Lower lobe of right lung (tissue), 2 donors: ENCODE measurements at regions not wholly inside any gene's neighbourhood (a gene's known extent, or its start where the extent isn't known, plus 50 kb on each side); places are given as distances from the start of the nearest gene placed in this dataset.

Source experiments
- ATAC-seq, 2 donors: fragments of 200-7000 bp; cut with Tn5 transposase; one replicate each; pipeline ENCODE4 v1.9.1; 2020 to 2022; ENCODE audit warnings: mild to moderate bottlenecking in 2 of 2, moderate library complexity in 2 of 2
- DNase-seq: peaks from one replicate; pipeline ENCODE4 v3.0.0-alpha.2; 2020
- H3K27ac ChIP-seq: fragments of 200-600 bp; one replicate; pipeline ENCODE4 v1.8.0; 2022
- H3K27me3 ChIP-seq: fragments of 200-600 bp; one replicate; pipeline ENCODE4 v1.8.0; 2022; ENCODE audit warnings: low read depth
- H3K36me3 ChIP-seq: fragments of 200-600 bp; one replicate; pipeline ENCODE4 v1.8.0; 2022; ENCODE audit warnings: mild to moderate bottlenecking
- H3K4me1 ChIP-seq: fragments of 200-600 bp; one replicate; pipeline ENCODE4 v1.8.0; 2022
- H3K4me3 ChIP-seq: fragments of 200-600 bp; one replicate; pipeline ENCODE4 v1.8.0; 2022; ENCODE audit warnings: mild to moderate bottlenecking
- H3K9me3 ChIP-seq: fragments of 200-600 bp; one replicate; pipeline ENCODE4 v1.8.0; 2022
- intact Hi-C: fragments of 100-400 bp; cut with DNase I; formaldehyde crosslinking; loops from one replicate; pipeline ENCODE4 v1.11.0; 2022
- TF ChIP-seq, protein P1 (sequence below): fragments of 200-600 bp; IDR thresholded peaks from one replicate; pipeline ENCODE4 v1.8.0; 2022; ENCODE audit warnings: antibody characterized with exemption, mild to moderate bottlenecking
- donor health status: DM: no; HTN: yes; CAD: no; lungs with severe emphysema.

DNA sequence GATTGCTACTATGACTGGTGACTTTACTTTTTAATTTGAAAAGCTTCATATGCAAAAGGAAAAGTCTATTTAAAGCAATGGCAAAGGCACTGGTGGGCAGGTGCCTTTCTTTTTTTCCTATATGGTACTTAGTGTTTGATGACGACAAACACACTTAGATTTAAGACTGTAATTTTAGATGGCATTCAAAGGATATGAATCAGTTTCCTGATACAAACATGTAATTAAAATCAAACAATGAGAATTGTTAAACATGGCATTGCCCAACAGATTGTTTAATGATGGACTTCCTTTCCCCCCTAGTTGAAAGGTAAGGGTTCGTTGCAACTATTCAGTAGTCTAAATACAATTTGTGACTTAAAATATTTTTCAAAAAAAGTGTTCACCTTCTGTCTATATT, 106.5 kb upstream of the SEMA3C start:
- intact Hi-C loops, result no loop called here
- no peaks in the 10 kb centered on the region for H3K4me1 ChIP-seq
- no peak overlapping the region for H3K27ac ChIP-seq
- H3K27me3 ChIP-seq, result no peaks in the 10 kb centered on the region
- no peaks in the 10 kb centered on the region for H3K36me3 ChIP-seq
- no peaks in the 10 kb centered on the region for H3K9me3 ChIP-seq
- ATAC-seq, result no peak
- DNase-seq, result no peak
- H3K4me3 ChIP-seq, result no peak overlapping the region
- TF ChIP-seq, protein P1, sequence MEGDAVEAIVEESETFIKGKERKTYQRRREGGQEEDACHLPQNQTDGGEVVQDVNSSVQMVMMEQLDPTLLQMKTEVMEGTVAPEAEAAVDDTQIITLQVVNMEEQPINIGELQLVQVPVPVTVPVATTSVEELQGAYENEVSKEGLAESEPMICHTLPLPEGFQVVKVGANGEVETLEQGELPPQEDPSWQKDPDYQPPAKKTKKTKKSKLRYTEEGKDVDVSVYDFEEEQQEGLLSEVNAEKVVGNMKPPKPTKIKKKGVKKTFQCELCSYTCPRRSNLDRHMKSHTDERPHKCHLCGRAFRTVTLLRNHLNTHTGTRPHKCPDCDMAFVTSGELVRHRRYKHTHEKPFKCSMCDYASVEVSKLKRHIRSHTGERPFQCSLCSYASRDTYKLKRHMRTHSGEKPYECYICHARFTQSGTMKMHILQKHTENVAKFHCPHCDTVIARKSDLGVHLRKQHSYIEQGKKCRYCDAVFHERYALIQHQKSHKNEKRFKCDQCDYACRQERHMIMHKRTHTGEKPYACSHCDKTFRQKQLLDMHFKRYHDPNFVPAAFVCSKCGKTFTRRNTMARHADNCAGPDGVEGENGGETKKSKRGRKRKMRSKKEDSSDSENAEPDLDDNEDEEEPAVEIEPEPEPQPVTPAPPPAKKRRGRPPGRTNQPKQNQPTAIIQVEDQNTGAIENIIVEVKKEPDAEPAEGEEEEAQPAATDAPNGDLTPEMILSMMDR, result no peak

DNA sequence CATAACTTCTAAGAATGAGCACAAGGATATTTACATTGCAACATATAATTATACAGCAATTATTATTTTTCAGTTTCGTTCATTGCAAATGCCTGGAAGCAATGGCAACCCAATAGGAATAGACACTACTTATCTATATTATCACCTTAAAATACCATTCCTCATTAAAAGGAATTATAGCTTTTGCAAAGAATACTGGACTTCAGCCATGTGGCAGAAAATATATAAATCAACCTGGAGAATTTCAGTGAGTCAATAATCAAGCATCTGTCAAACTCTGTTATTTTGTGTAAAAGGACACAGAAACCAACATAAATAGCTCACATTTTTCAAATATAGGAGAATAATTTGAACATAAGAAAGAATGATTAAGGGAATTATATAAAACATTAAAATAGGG, 96.1 kb upstream of the SEMA3C start:
- DNase-seq, result no peak
- H3K4me3 ChIP-seq, result no peak overlapping the region
- H3K27me3 ChIP-seq, result no peaks in the 10 kb centered on the region
- H3K27ac ChIP-seq, result no peak overlapping the region
- intact Hi-C loops, result no loop called here
- TF ChIP-seq, protein P1, result no peak
- H3K36me3 ChIP-seq, result no peaks in the 10 kb centered on the region
- ATAC-seq, result no peak
- H3K4me1 ChIP-seq, result no peaks in the 10 kb centered on the region
- H3K9me3 ChIP-seq, result no peaks in the 10 kb centered on the region

DNA sequence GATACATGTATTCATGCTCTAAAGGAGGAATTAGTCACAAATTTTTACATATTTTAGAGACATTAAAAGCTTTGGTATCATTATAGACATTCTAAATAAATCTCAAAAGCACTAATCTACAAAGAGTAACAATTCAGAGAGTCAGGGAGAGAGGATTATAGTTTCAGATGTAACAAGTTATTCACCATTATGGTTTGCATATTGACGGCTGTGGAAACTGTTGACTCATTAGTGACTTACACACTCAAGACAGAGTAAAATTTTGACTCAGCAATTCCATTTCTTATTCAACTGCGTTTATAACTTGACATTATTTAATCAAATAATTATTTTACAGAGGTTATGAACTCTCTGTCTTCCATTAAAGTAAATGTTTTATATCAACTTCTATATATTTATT, 95.4 kb upstream of the SEMA3C start:
- no peak for DNase-seq
- ATAC-seq, result no peak
- no peaks in the 10 kb centered on the region for H3K27me3 ChIP-seq
- TF ChIP-seq, protein P1, result no peak
- no peaks in the 10 kb centered on the region for H3K4me1 ChIP-seq
- intact Hi-C loops, result no loop called here
- no peaks in the 10 kb centered on the region for H3K9me3 ChIP-seq
- H3K27ac ChIP-seq, result no peak overlapping the region
- H3K36me3 ChIP-seq, result no peaks in the 10 kb centered on the region
- no peak overlapping the region for H3K4me3 ChIP-seq

DNA sequence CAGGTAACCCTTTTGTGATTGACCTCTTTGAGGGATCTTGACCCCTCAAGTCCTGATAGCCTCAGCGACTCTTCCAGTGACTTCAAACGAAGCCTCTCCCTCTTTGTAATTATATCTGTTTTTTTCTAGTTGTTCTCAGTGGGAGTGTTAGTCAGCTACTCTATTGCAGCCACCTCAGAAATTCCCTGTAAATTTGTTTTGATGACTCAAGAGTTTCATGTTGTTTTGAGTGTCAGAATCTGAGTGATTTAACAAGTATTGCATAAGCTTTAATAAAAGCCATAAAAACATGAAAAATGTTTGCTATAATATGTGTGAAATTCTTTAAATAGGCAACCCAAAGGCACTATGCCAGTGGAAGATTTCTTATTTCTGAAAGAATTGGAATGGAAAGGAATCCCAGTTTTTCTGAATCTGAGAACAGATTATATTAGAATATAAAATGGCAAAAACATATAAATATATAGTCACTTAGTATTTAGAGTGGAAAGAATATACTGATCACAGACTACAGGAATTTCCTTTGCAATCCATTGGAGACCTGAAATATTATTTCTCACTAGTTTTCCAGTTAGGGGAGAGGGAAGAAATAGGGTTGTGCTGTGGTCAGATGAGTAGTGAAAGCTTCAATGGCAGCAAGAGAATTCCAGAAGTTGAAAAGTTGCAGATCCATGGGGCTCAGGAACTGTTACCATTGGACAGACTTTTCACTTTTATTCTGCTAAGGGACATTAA, 94.4 kb upstream of the SEMA3C start:
- TF ChIP-seq, protein P1, result no peak
- Histone ChIP-seq H3K4me1 (no peaks in the 10 kb centered on the region), H3K27me3 (no peaks in the 10 kb centered on the region), H3K4me3 (no peak overlapping the region), H3K36me3 (no peaks in the 10 kb centered on the region), H3K27ac (no peak overlapping the region), H3K9me3 (no peaks in the 10 kb centered on the region)
- intact Hi-C loops, result no loop called here
- no peak for DNase-seq
- ATAC-seq, result no peak

DNA sequence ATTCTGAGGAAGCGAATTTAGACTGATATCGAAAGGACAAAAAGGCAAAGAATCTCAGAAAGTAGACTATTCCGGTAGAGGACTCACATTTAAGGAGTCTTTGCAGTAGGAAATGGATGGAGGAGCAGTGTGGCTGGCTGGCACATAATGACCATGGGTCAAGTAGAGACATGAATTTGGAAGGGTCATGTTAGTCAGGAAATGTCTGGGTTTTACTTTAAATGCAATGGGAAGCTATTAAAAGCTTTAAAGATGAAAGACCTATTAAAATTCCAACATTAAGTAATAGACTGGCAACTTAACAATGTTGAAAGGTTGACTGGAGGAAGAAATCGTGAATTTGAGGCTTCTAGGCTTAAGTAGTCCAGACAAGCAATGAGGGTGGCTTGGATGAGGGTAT, 90.0 kb upstream of the SEMA3C start:
- no peaks in the 10 kb centered on the region for H3K27me3 ChIP-seq
- no peak overlapping the region for H3K4me3 ChIP-seq
- DNase-seq (no peak), ATAC-seq (no peak)
- H3K36me3 ChIP-seq, result no peaks in the 10 kb centered on the region
- intact Hi-C loops, result no loop called here
- TF ChIP-seq, protein P1, result no peak
- H3K27ac ChIP-seq, result no peak overlapping the region
- H3K4me1 ChIP-seq, result no peaks in the 10 kb centered on the region
- H3K9me3 ChIP-seq, result no peaks in the 10 kb centered on the region
